Adrenal gland (tissue), 9 donors: ENCODE measurements at regions not wholly inside any gene's neighbourhood (a gene's known extent, or its start where the extent isn't known, plus 50 kb on each side); places are given as distances from the start of the nearest gene placed in this dataset.

Experiments
- DNase-seq, 7 donors: peaks; one replicate each; pipeline ENCODE4 v3.0.0-alpha.2; 2019 to 2020
- H3K27ac ChIP-seq, 5 donors: fragments of 200-600 bp; sonication (generic) in 4 of 5; 1 replicate in 3 of 5; 2 replicates in 2 of 5; pipeline versions ENCODE4 v1.5.1 to v1.8.0; 2016 to 2020; ENCODE audit warnings: mild to moderate bottlenecking in 1 of 5
- H3K27me3 ChIP-seq: fragments of 200-600 bp; 2 replicates; pipeline ENCODE4 v1.8.0; 2021
- H3K36me3 ChIP-seq, 2 donors: fragments of 200-600 bp; replicated peaks in 1 of 2; 1 replicate in 1 of 2; 2 replicates in 1 of 2; pipeline versions ENCODE4 v1.5.1 to v1.8.0; 2018 to 2022
- H3K4me1 ChIP-seq, 2 donors: fragments of 200-600 bp; replicated peaks in 1 of 2; 1 replicate in 1 of 2; 2 replicates in 1 of 2; pipeline versions ENCODE4 v1.5.1 to v1.8.0; 2018 to 2021
- H3K4me3 ChIP-seq, 4 donors: fragments of 200-600 bp; sonication (generic) in 3 of 4; one replicate each; pipeline ENCODE4 v1.5.1; 2016 to 2018
- H3K9me3 ChIP-seq, 3 donors: fragments of 200-600 bp; sonication (generic) in 1 of 3; replicated peaks in 1 of 3; 1 replicate in 2 of 3; 2 replicates in 1 of 3; pipeline versions ENCODE4 v1.5.1 to v1.8.0; 2016 to 2021
- CTCF ChIP-seq, 6 experiments: fragments of 450-650 bp in 4 of 6; fragments of 200-600 bp in 2 of 6; sonication (generic) in 1 of 6; IDR thresholded peaks; 1 replicate in 5 of 6; 2 replicates in 1 of 6; pipeline versions ENCODE4 v1.5.1 to v1.8.0; 2016 to 2021; ENCODE audit warnings: antibody characterized with exemption in 6 of 6, mild to moderate bottlenecking in 2 of 6, moderate library complexity in 1 of 6
- POLR2A ChIP-seq, 2 donors: fragments of 450-650 bp; IDR thresholded peaks; one replicate each; pipeline ENCODE4 v1.6.1; 2017; ENCODE audit warnings: antibody characterized with exemption in 2 of 2, mild to moderate bottlenecking in 2 of 2, moderate library complexity in 1 of 2
- WGBS, 4 donors: extraction: QIAGEN DNeasy Blood & Tissue Kit in 2 of 4; methylation state at CpG; one replicate each; pipeline versions ENCODE4 v1.1.5 to v1.1.7; 2013 to 2017; 5-methylcytosine and 5-hydroxymethylcytosine counted together
- intact Hi-C, 2 donors: fragments of 100-400 bp; cut with DNase I; formaldehyde crosslinking; loops; one replicate each; pipeline versions ENCODE4 v1.14.1 to v1.15.0; 2022 to 2023
- donor health status: healthy with polysubstance abuse.
- donor health status: Bipolar disorder and iron deficiency.
- donor health status: DM: yes; HTN: yes; CAD: no.
- donor health status: DM: no; HTN: no; CAD: no.
- donor health status: DM: no; HTN: no; CAD: no.

- intact Hi-C loops, result no loop called here
- H3K27me3 ChIP-seq, result no peaks in the 10 kb centered on the region
- no peaks in the 10 kb centered on the region for H3K36me3 ChIP-seq
- 33 to 57% (median 50%) methylated on average over 9 to 10 of the region's 10 CpGs; no CpG with 5 or more reads in 1 of the 4 donors for WGBS, 4 donors
- peak in 2 of 7 donors; percentile 10 to 20 for DNase-seq
- H3K4me1 ChIP-seq, result no peaks in the 10 kb centered on the region
- H3K4me3 ChIP-seq, result no peak overlapping the region
- H3K27ac ChIP-seq, result no peak overlapping the region
- TF ChIP-seq POLR2A (IDR thresholded peaks at IDR 0.05), result no peak
- no peak for TF ChIP-seq CTCF (IDR thresholded peaks at IDR 0.05)
- H3K9me3 ChIP-seq, result no peaks in the 10 kb centered on the region
Measured at GRCh38 chr5:176153741-176154140, 84.5 kb upstream of the SIMC1 start.

- no peak for DNase-seq
- 91 to 100% (median 96%) methylated on average over 9 to 11 of the region's 11 CpGs for WGBS, 4 donors
- intact Hi-C loops, result no loop called here
- no peak overlapping the region for H3K4me3 ChIP-seq
- H3K27me3 ChIP-seq, result no peaks in the 10 kb centered on the region
- TF ChIP-seq CTCF (IDR thresholded peaks at IDR 0.05), result no peak
- no peak for TF ChIP-seq POLR2A (IDR thresholded peaks at IDR 0.05)
- no peak overlapping the region for H3K27ac ChIP-seq
- no peaks in the 10 kb centered on the region for H3K4me1 ChIP-seq
- no peaks in the 10 kb centered on the region for H3K36me3 ChIP-seq
- no peaks in the 10 kb centered on the region for H3K9me3 ChIP-seq
Measured at GRCh38 chr5:176154821-176155220, 83.4 kb upstream of the SIMC1 start.

- no peak for TF ChIP-seq POLR2A (IDR thresholded peaks at IDR 0.05)
- intact Hi-C loops, result no loop called here
Measured at GRCh38 chr5:176155922-176156359, 82.3 kb upstream of the SIMC1 start.

GRCh38 chr5:176157656-176158055, 80.6 kb upstream of the SIMC1 start:
- Histone ChIP-seq H3K27ac (no peak overlapping the region), H3K4me1 (no peaks in the 10 kb centered on the region), H3K27me3 (no peaks in the 10 kb centered on the region), H3K36me3 (no peaks in the 10 kb centered on the region), H3K4me3 (no peak overlapping the region), H3K9me3 (no peaks in the 10 kb centered on the region)
- DNase-seq, result no peak
- intact Hi-C loops, result no loop called here
- TF ChIP-seq CTCF (IDR thresholded peaks at IDR 0.05) (no peak), POLR2A (IDR thresholded peaks at IDR 0.05) (no peak)
- 70 to 83% (median 75%) methylated on average over 3 of the region's 3 CpGs for WGBS, 4 donors

More at GRCh38 chr5:176155922-176156359, 82.3 kb upstream of the SIMC1 start:
- no peaks in the 10 kb centered on the region for H3K9me3 ChIP-seq
- H3K4me1 ChIP-seq, result no peaks in the 10 kb centered on the region
- no peak for DNase-seq
- no peaks in the 10 kb centered on the region for H3K27me3 ChIP-seq
- no peak overlapping the region for H3K27ac ChIP-seq
- no peak overlapping the region for H3K4me3 ChIP-seq
- no peaks in the 10 kb centered on the region for H3K36me3 ChIP-seq
- 80 to 92% (median 87%) methylated on average over 14 of the region's 14 CpGs for WGBS, 4 donors

- WGBS, 4 donors, result 66 to 82% (median 78%) methylated on average over 3 of the region's 3 CpGs
- intact Hi-C loops, result no loop called here
- Histone ChIP-seq H3K4me3 (no peak overlapping the region), H3K27me3 (no peaks in the 10 kb centered on the region), H3K36me3 (no peaks in the 10 kb centered on the region), H3K4me1 (no peaks in the 10 kb centered on the region), H3K27ac (no peak overlapping the region), H3K9me3 (no peaks in the 10 kb centered on the region)
- no peak for TF ChIP-seq POLR2A (IDR thresholded peaks at IDR 0.05)
- TF ChIP-seq CTCF (IDR thresholded peaks at IDR 0.05), result no peak
- no peak for DNase-seq
Measured at GRCh38 chr5:176161431-176161830, 76.8 kb upstream of the SIMC1 start.
